ENCODE measurements at regions not wholly inside any gene's neighbourhood (a gene's known extent, or its start where the extent isn't known, plus 50 kb on each side); places are given as distances from the start of the nearest gene placed in this dataset.

DNA sequence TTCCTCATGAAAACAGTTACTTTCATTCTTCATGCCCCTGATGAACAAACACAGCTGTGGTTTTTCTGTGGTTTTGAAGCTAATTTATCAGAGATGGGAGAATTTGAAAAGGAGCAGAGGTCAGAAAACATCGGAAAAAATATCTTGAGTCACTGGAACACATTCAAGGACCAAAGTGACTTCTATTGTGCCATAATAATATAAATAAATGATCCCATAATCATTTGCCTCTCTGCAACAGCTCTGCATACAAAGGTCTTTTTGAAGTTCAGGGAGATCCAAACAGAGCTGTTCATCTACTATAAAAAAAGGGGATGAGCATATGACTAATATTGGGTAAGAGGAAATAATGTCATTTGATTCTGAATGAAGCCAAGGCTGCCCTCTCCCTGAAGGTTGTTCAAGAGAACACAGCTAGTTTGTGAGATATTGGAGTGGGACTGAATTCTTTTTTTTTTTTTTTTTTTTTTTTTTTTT is 201.3 kb upstream of the GALNT5 start:
- no peak overlapping the region for H3K4me3 ChIP-seq
- H3K27ac ChIP-seq (ENCODE audit: low read depth in 1 of 2, low read length in 1 of 2) = no peak overlapping the region
- DNase-seq (peak in 2 of 3 donors; percentile 53 to 62), ATAC-seq (ENCODE audit: insufficient read depth, low FRiP score) (peak; percentile 21)
- H3K36me3 ChIP-seq (ENCODE audit: control insufficient read depth in 4 of 4, insufficient read depth in 4 of 4, low read length in 4 of 4) = no peaks in the 10 kb centered on the region
- TF ChIP-seq, protein P1, sequence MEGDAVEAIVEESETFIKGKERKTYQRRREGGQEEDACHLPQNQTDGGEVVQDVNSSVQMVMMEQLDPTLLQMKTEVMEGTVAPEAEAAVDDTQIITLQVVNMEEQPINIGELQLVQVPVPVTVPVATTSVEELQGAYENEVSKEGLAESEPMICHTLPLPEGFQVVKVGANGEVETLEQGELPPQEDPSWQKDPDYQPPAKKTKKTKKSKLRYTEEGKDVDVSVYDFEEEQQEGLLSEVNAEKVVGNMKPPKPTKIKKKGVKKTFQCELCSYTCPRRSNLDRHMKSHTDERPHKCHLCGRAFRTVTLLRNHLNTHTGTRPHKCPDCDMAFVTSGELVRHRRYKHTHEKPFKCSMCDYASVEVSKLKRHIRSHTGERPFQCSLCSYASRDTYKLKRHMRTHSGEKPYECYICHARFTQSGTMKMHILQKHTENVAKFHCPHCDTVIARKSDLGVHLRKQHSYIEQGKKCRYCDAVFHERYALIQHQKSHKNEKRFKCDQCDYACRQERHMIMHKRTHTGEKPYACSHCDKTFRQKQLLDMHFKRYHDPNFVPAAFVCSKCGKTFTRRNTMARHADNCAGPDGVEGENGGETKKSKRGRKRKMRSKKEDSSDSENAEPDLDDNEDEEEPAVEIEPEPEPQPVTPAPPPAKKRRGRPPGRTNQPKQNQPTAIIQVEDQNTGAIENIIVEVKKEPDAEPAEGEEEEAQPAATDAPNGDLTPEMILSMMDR (IDR thresholded peaks at IDR 0.05; ENCODE audit: control extremely low read depth, extremely low read depth) = no peak
- no peaks in the 10 kb centered on the region for H3K27me3 ChIP-seq (ENCODE audit: control insufficient read depth in 3 of 3, insufficient read depth in 3 of 3, low read length in 2 of 3)
- H3K9me3 ChIP-seq (ENCODE audit: control insufficient read depth in 4 of 4, insufficient read depth in 3 of 4, low read length in 3 of 4) = no peaks in the 10 kb centered on the region
- H3K4me1 ChIP-seq (ENCODE audit: control insufficient read depth in 5 of 5, insufficient read depth in 5 of 5, low read length in 5 of 5) = peaks cover 0 to 6% (median 0%) of the 10 kb centered on the region in 5 donors
- WGBS, 2 donors = 10 to 34% methylated on average over 1 of the region's 1 CpG
- H3K9ac ChIP-seq (ENCODE audit: insufficient read depth in 1 of 2, low read length in 2 of 2) = no peak overlapping the region

DNA sequence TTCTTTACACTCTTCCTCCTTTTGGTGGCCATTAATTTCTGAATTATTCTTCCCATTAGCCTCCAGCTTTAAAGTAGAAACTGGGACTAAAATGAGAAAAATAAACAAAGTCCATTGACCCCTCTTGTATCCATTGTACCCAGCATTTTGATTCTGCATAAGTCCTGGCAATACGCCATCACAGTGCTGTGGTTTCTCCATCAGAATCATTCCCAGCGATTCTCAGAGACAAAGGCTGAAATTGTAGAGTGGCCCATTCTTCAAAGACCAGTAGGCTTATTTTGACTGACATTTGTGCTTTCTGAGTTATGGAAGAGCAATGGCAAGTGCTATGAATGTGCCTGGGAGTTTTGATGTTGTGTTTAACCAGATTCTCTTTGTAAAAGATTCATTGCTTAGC is 199.3 kb upstream of the GALNT5 start:
- H3K9me3 ChIP-seq (ENCODE audit: control insufficient read depth in 4 of 4, insufficient read depth in 3 of 4, low read length in 3 of 4) = no peaks in the 10 kb centered on the region
- no peaks in the 10 kb centered on the region for H3K36me3 ChIP-seq (ENCODE audit: control insufficient read depth in 4 of 4, insufficient read depth in 4 of 4, low read length in 4 of 4)
- DNase-seq (no peak), ATAC-seq (ENCODE audit: insufficient read depth, low FRiP score) (no peak)
- H3K27me3 ChIP-seq (ENCODE audit: control insufficient read depth in 3 of 3, insufficient read depth in 3 of 3, low read length in 2 of 3) = no peaks in the 10 kb centered on the region
- H3K9ac ChIP-seq (ENCODE audit: insufficient read depth in 1 of 2, low read length in 2 of 2) = no peak overlapping the region
- 90 to 95% methylated on average over 2 of the region's 2 CpGs for WGBS, 2 donors
- TF ChIP-seq, protein P1 (IDR thresholded peaks at IDR 0.05; ENCODE audit: control extremely low read depth, extremely low read depth) = no peak
- H3K27ac ChIP-seq (ENCODE audit: low read depth in 1 of 2, low read length in 1 of 2) = no peak overlapping the region
- H3K4me3 ChIP-seq = no peak overlapping the region
- peaks cover 0 to 6% (median 0%) of the 10 kb centered on the region in 5 donors for H3K4me1 ChIP-seq (ENCODE audit: control insufficient read depth in 5 of 5, insufficient read depth in 5 of 5, low read length in 5 of 5)

DNA sequence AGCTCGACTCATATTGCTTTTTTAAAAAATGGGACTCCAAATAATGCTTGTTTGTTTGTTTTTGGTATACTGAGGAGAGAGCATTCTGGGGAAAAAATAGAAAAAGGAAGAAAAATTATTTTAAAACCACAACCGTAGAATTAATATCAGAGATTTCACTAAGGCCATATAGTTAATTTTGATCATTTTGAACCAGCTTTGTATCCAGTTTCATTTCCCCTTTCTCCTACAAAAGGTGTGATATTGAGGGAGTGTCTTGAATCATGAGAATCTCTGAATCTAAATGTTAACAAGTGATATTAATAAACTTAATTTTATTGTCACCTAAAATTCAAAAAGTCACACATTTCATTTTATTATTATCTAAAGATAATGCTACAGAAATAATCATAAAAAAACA is 198.5 kb upstream of the GALNT5 start:
- Histone ChIP-seq H3K27ac (ENCODE audit: low read depth in 1 of 2, low read length in 1 of 2) (no peak overlapping the region), H3K36me3 (ENCODE audit: control insufficient read depth in 4 of 4, insufficient read depth in 4 of 4, low read length in 4 of 4) (no peaks in the 10 kb centered on the region), H3K27me3 (ENCODE audit: control insufficient read depth in 3 of 3, insufficient read depth in 3 of 3, low read length in 2 of 3) (no peaks in the 10 kb centered on the region), H3K9ac (ENCODE audit: insufficient read depth in 1 of 2, low read length in 2 of 2) (no peak overlapping the region), H3K4me3 (no peak overlapping the region), H3K9me3 (ENCODE audit: control insufficient read depth in 4 of 4, insufficient read depth in 3 of 4, low read length in 3 of 4) (no peaks in the 10 kb centered on the region), H3K4me1 (ENCODE audit: control insufficient read depth in 5 of 5, insufficient read depth in 5 of 5, low read length in 5 of 5) (peaks cover 0 to 6% (median 0%) of the 10 kb centered on the region in 5 donors)
- ATAC-seq (ENCODE audit: insufficient read depth, low FRiP score) = no peak
- DNase-seq = no peak
- WGBS, 2 donors = 86 to 96% methylated on average over 2 of the region's 2 CpGs
- TF ChIP-seq, protein P1 (IDR thresholded peaks at IDR 0.05; ENCODE audit: control extremely low read depth, extremely low read depth) = no peak

DNA sequence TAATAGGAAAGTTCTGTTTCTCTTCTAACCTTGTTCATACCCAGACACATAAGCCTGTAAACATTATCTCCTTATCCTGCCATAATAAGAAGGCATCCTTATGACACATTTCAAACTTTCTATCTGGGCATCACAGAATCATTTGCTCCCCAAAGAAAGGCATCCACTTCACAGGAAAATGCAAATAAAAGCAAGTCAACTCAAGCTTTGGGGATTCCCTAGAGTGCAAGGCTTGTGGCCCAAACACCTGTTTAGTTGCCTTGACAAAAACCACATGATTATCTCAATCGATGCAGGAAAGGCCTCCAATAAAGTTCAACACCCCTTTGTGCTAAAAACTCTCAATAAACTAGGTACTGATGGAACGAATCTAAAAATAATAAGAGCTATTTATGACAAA is 195.7 kb upstream of the GALNT5 start:
- 71 to 73% methylated on average over 2 of the region's 2 CpGs for WGBS, 2 donors
- TF ChIP-seq, protein P1 (IDR thresholded peaks at IDR 0.05; ENCODE audit: control extremely low read depth, extremely low read depth) = no peak
- Histone ChIP-seq H3K9me3 (ENCODE audit: control insufficient read depth in 4 of 4, insufficient read depth in 3 of 4, low read length in 3 of 4) (no peaks in the 10 kb centered on the region), H3K27ac (ENCODE audit: low read depth in 1 of 2, low read length in 1 of 2) (no peak overlapping the region), H3K4me1 (ENCODE audit: control insufficient read depth in 5 of 5, insufficient read depth in 5 of 5, low read length in 5 of 5) (no peaks in the 10 kb centered on the region), H3K4me3 (no peak overlapping the region), H3K9ac (ENCODE audit: insufficient read depth in 1 of 2, low read length in 2 of 2) (no peak overlapping the region), H3K27me3 (ENCODE audit: control insufficient read depth in 3 of 3, insufficient read depth in 3 of 3, low read length in 2 of 3) (no peaks in the 10 kb centered on the region), H3K36me3 (ENCODE audit: control insufficient read depth in 4 of 4, insufficient read depth in 4 of 4, low read length in 4 of 4) (no peaks in the 10 kb centered on the region)
- DNase-seq (no peak), ATAC-seq (ENCODE audit: insufficient read depth, low FRiP score) (no peak)

Measured in lung (tissue), 11 donors.